Activated CD8-positive, alpha-beta memory T cell treated with anti-CD3 and anti-CD28 coated beads, Interleukin-2, amount 50 U/mL, for 24 hours (primary cell): ENCODE measurements at regions not wholly inside any gene's neighbourhood (a gene's known extent, or its start where the extent isn't known, plus 50 kb on each side); places are given as distances from the start of the nearest gene placed in this dataset.

ENCODE experiments used
- DNase-seq: peaks from one replicate; pipeline ENCODE4 v3.0.0-alpha.2; 2020; ENCODE audit errors: extremely low read depth

GRCh38 chr12:4024701-4025100 is 151.5 kb upstream of the PARP11 start:
- DNase-seq, result no peak

DNA sequence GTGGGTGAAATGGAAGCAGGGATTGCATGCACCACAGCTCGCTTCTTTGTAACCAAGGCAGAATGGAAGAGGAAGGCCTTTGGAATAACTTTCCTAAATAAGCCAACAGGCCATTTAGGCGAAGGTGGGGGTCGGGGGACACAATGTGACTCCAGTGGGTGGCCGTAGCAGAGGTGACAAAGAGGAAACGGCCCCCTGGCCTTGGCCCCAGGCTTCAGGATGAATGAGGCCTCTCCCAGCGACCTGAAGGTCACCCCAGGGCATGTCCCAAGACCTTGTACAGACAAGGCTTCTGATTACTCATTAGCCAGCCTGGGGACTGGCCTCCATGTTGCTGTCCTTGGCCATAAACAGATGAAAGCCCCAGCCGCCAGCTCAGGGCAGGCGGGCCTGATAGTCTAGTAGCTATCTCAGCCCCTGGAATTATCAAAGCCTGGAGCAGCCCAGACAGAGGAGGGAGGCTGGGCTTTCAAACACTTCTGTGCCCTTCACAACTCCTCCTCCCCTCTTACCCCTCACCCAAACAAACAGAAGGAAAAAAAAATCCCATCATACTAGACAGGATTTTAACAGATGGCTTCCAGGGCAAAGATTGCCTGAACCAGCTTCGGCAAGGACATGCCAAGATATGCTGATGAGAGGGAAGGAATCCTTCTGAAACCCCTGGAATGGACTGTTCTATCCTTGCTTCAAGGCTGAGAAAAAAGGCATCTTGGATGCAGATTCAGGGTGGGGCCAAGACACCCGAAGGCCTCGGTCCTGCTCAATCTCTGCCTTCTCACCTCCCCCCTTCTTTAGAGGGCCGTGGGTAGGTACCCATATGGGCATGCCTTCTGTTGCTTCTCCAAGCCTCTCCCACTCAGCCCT is 142.3 kb upstream of the PARP11 start:
- no peak for DNase-seq

DNA sequence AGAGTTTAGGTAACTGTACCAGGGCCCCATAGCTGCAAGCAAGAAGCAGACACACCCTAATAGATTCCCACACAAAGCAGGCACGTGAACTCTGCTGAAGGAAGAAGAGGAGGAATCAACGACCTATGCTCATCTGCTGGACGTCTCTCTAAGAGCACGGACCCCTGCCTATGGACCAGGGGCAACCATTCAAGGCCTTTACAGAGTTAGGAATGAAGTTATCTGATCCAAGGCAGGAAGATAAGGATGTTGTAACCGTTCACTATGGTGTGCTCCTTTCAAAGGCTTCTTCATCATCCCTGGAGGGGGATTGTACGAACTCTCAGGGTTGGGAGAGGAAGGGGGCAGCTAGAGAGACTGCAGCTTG is 141.6 kb upstream of the PARP11 start:
- no peak for DNase-seq

DNA sequence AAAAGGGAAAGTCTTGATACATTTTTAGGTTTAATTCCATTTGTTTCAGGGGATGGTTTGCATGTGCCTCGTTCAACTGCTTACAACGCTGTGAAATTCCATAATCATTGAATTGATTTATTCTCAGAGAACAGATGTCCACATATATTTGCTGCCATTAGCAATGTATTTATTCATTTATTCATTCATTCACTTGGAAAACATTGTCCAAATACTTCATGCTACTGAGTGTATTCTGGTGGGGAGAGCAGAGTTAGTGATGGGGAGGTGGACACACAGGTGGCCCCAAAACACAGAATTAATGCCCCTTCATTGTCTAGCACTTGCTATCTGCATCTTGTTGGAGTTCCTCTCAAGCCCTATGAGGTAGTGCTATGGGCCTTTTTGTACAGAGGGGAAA is 141.2 kb upstream of the PARP11 start:
- no peak for DNase-seq

DNA sequence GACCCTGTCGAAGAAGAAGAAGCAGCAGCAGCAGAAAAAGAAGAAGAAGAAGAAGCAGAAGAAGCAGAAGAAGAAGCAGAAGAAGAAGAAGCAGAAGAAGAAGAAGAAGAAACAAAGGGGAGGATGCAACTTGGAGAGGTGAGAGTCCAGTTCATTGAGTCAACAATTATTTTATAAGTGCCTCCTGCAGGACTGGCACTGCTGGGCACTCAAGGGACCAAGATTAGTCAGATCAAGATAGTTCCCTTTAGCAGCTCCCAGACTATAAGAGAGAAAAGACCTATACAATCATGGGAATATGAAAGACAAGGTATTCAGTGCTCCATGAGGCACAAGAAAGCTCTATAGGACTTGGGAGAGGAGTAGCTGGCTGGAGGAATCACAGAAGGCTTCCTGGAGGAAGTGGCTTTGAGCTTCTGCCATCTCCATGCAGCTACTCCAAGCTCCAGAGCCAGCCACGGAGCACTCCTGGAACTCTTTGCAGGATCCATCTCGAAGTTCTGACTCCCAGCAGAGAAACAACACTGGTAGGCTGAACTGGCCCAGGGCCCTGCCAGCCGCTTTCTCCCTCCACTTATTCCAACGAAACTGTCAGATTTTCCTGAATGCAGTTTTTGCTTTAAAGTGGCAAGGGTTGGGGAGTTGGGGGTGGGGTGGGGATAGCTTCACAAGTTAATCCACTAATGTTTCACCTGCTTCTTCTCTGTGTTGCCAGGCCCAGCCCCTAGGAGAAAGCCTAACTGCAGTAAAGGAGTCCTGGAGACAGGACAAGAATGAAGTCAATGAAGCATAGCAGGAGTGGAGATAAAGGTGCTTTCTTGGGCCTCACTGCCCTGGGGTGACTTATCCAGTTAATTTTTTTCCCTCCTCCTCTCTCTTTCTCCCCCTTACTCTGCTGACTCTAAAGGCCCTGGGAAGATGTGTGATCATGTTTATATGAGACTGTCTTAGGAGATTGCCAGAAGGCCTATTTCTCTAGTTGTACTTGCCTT is 140.1 kb upstream of the PARP11 start:
- no peak for DNase-seq

DNA sequence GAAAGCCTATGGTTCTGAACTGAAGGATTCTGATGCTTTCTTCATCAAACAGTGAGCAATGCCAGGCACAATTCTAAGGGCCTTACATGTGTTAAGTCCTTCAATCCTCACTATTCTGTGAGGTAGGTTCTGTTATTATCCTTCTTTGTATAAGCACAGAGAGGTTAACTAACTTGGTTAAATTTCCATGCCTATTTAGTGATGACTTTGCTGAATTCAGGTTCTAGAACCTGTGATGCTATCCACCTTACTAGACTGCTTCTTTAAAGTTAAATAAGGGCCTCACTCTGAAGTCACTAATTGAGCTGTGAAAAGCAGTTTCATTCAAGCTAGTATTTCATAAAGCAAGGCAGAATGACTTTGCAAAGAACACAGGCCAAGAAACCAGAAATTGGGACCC is 138.9 kb upstream of the PARP11 start:
- DNase-seq, result no peak

GRCh38 chr12:4011597-4011996 is 138.4 kb upstream of the PARP11 start:
- DNase-seq, result no peak

DNA sequence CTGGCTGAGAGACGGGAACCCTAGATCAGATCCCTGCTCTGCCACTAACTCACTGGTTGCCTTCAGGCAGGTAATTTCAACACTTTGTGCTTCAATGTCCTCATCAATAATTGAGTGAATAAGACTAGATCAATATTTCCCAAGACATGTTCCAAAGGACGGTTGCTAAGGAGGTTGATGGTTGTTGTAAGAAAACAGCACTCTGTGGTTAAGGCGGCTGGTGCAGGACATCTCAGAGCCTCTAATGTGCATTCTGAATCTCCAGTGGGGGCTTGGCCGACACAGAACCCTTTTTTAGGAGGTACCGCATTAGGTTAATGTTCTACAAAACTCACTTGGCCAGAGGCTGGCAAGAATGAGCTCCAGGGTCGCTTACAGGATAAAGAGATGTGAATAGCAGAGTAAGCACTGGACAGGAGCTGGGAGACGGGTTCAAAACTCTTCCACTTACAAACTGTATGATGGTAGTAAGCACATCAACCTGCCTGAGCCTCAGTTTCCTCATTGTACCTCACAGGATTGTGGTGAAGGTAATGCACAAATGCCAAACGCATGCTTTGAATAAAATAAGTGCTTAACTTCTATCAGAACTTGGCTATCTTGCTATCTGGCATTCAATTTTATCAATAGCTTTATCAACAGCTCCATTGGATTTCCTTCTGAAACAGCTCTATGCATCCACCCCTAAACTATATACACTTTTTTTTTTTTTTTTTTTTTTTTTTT is 136.9 kb upstream of the PARP11 start:
- DNase-seq, result no peak

DNA sequence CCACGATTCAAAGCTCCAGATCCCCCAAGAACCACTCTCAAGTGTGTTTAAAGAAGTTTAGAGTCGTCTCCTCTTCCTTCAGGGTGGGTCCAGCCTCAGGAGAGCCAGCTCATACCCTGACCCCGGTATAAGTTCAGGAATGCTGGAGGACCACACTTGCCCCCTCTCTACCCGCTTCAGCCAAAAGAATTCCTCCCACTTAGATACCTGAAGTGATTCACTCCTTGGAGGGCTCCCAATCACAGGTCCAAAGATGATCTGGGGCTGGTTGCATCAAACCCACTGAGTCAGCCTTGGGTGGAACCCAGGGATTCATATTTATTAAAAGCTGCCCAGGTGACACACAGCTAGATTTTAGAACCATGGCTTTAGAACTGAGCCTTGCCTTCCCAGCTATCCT is 133.5 kb upstream of the PARP11 start:
- no peak for DNase-seq

DNA sequence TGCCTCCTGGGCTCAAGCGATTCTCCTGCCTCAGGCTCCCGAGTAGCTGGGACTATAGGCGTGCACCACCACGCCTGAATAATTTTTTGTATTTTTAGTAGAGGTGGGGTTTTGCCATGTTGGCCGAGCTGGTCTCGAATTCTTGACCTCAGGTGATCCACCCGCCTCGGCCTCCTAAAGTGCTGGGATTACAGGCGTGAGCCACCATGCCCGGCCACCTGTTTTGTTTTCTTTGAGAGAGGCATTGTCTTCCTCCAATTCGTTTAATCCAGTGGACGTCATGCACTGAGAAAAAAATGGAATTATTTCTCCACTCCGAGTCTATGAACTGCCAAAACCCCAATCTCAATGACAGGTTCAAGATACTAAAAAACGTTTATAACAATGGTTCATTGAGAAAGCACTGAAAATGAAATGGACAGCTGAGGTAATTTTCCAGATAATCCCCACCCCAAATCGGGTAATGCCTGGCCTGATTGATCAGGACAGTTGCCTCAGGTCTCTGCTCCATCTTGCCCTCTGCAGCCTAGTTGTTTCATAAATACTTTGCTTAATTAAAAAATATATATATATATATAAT is 132.7 kb upstream of the PARP11 start:
- DNase-seq, result no peak

- no peak for DNase-seq
Observed at GRCh38 chr12:4003576-4003975, 130.4 kb upstream of the PARP11 start.

DNA sequence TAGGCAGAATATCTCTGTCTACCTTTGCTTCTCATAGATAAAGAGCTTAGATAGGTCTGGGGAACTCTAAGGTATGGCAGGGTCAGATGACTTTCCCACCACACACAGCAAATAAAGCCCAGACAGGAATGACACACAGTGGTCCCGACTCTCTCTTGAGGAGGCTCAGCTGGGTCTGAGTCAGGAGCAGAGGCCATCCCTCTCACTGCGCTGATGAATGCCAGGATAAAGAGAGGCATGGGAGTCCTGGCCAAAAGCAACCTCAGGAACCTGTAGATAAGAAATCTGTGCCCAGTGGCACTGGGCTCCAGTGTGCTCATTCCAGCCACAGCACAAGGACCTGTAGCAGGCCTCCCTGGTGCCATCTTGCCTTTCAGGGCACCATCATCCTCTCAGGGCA is 129.4 kb upstream of the PARP11 start:
- no peak for DNase-seq

DNA sequence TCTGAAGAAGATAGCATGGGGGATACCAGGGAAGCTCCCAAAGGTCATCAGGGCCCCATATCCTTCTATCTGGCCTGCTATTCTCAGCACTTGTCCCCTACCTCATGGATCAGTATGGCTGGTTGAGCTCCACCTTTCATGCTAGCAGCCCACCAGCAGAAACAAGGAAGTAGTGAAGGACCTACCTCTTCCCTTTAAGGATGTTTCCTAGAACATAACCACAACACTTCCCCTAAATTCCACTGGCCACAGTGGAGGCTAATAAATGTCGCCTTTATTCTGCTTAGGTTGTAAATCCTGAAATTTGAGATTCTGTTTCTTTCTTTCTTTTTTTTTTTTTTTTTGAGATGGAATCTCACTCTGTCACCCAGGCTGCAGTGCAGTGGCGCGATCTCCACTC is 128.6 kb upstream of the PARP11 start:
- DNase-seq, result no peak

- no peak for DNase-seq
Observed at GRCh38 chr12:4001031-4001430, 127.8 kb upstream of the PARP11 start.

- no peak for DNase-seq
Observed at GRCh38 chr12:3999904-4000303, 126.7 kb upstream of the PARP11 start.

- DNase-seq, result no peak
Observed at GRCh38 chr12:3998968-3999792, 126.0 kb upstream of the PARP11 start.

DNA sequence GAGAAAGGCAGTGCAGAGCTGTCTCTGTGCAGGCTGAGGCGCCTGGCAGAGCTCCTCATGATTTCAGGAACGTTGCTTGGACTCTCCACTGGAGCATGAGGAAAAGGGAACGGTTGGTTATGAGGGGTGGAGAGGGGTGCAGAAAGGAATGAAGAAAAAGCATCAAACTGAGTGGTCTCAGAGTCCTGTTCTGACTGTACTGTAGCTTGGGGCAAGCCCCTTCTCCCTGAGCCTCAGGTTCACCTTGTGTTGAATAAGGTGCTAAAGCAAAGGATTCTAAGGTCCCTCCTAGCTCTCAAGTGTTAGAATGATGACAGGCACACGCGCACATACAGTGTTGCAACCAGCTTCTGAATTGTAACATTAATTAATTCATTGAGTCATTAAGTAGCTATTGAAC is 125.2 kb upstream of the PARP11 start:
- DNase-seq, result no peak

DNA sequence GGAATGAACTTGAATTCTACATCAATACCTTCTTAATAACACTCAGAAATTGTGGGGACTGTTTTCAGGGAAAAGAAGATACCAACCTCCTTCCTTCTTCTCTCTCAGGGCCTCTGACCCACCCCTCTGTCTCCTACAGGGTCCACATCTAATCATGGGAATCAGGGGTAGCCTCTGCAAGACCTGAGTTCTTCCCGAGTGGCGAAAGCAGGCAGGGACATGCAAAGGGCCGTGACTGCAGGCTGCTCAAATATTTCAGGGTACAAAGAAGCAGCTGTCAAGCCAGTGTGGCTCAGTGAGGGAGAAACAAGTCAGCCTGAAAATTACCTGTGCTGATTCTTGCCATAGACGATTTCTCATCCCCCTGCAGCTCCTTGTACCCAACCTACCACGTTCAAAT is 123.1 kb upstream of the PARP11 start:
- no peak for DNase-seq

- no peak for DNase-seq
Observed at GRCh38 chr12:3995306-3995705, 122.1 kb upstream of the PARP11 start.

- DNase-seq, result no peak
Observed at GRCh38 chr12:3994500-3994899, 121.3 kb upstream of the PARP11 start.

GRCh38 chr12:3992945-3993344 is 119.7 kb upstream of the PARP11 start:
- no peak for DNase-seq
